ENCODE measurements at regions not wholly inside any gene's neighbourhood (a gene's known extent, or its start where the extent isn't known, plus 50 kb on each side); places are given as distances from the start of the nearest gene placed in this dataset.
A peak's percentile ranks its signal among the peaks of the same experiment; 100 is the strongest.
"Not testable (repeated sequence)": the region's sequence is repeated elsewhere in the genome, so short reads cannot be mapped to it uniquely, and the experiment has no call there.

- DNase-seq (ENCODE audit: low spot score) = peak; percentile 9
Measured at GRCh38 chr2:66030553-66030952, 404.4 kb upstream of the MEIS1 start.

GRCh38 chr2:66024391-66024790, 410.5 kb upstream of the MEIS1 start:
- DNase-seq (ENCODE audit: low spot score) = no peak

GRCh38 chr2:66021296-66021695, 413.6 kb upstream of the MEIS1 start:
- no peak for DNase-seq (ENCODE audit: low spot score)

GRCh38 chr2:66017763-66018162, 417.2 kb upstream of the MEIS1 start:
- DNase-seq (ENCODE audit: low spot score) = no peak

- DNase-seq (ENCODE audit: low spot score) = no peak
Measured at GRCh38 chr2:66014450-66014849, 420.5 kb upstream of the MEIS1 start.

GRCh38 chr2:66013456-66013855, 421.5 kb upstream of the MEIS1 start:
- DNase-seq (ENCODE audit: low spot score) = peak; percentile 6

- no peak for DNase-seq (ENCODE audit: low spot score)
Measured at GRCh38 chr2:66003931-66004330, 431.0 kb upstream of the MEIS1 start.

- no peak for DNase-seq (ENCODE audit: low spot score)
Measured at GRCh38 chr2:66001538-66001937, 433.4 kb upstream of the MEIS1 start.

- DNase-seq (ENCODE audit: low spot score) = no peak
Measured at GRCh38 chr2:66000901-66001300, 434.0 kb upstream of the MEIS1 start.

- DNase-seq (ENCODE audit: low spot score) = no peak
Measured at GRCh38 chr2:65999796-66000195, 435.1 kb upstream of the MEIS1 start.

- DNase-seq (ENCODE audit: low spot score) = no peak
Measured at GRCh38 chr2:65999103-65999502, 435.8 kb upstream of the MEIS1 start.

- no peak for DNase-seq (ENCODE audit: low spot score)
Measured at GRCh38 chr2:65997961-65998360, 437.0 kb upstream of the MEIS1 start.

- no peak for DNase-seq (ENCODE audit: low spot score)
Measured at GRCh38 chr2:65992198-65992554, 442.7 kb upstream of the MEIS1 start.

- no peak for DNase-seq (ENCODE audit: low spot score)
Measured at GRCh38 chr2:65991381-65992197, 443.3 kb upstream of the MEIS1 start.

- no peak for DNase-seq (ENCODE audit: low spot score)
Measured at GRCh38 chr2:65985986-65986385, 448.9 kb upstream of the MEIS1 start.

- DNase-seq (ENCODE audit: low spot score) = no peak
Measured at GRCh38 chr2:65980531-65980930, 454.4 kb upstream of the MEIS1 start.

GRCh38 chr2:65979446-65979845, 455.5 kb upstream of the MEIS1 start:
- no peak for DNase-seq (ENCODE audit: low spot score)

- no peak for DNase-seq (ENCODE audit: low spot score)
Measured at GRCh38 chr2:65974067-65974723, 460.7 kb upstream of the MEIS1 start.

GRCh38 chr2:65969161-65969560, 465.8 kb upstream of the MEIS1 start:
- DNase-seq (ENCODE audit: low spot score) = no peak

- DNase-seq (ENCODE audit: low spot score) = not testable (repeated sequence)
Measured at GRCh38 chr2:65963303-65963702, 471.6 kb upstream of the MEIS1 start.

- DNase-seq (ENCODE audit: low spot score) = peak; percentile 44
Measured at GRCh38 chr2:65960953-65961352, 474.0 kb upstream of the MEIS1 start.

- no peak for DNase-seq (ENCODE audit: low spot score)
Measured at GRCh38 chr2:65957886-65958285, 477.0 kb upstream of the MEIS1 start.

GRCh38 chr2:65957454-65957853, 477.5 kb upstream of the MEIS1 start:
- DNase-seq (ENCODE audit: low spot score) = no peak

- no peak for DNase-seq (ENCODE audit: low spot score)
Measured at GRCh38 chr2:65955259-65955658, 479.7 kb upstream of the MEIS1 start.
